WERI-Rb-1 (cell line): ENCODE measurements at regions not wholly inside any gene's neighbourhood (a gene's known extent, or its start where the extent isn't known, plus 50 kb on each side); places are given as distances from the start of the nearest gene placed in this dataset.

Experiments used
- DNase-seq: peaks from one replicate; pipeline ENCODE4 v3.0.0-alpha.2; 2020
- H3K27ac ChIP-seq: fragments of 250-450 bp; sonication (Bioruptor Pico); 2 replicates; pipeline ENCODE4 v1.5.1; 2020; ENCODE audit warnings: mild to moderate bottlenecking, moderate library complexity
- H3K27me3 ChIP-seq: fragments of 250-450 bp; sonication (Bioruptor Pico); 2 replicates; pipeline ENCODE4 v1.5.1; 2021; ENCODE audit warnings: mild to moderate bottlenecking, low read depth, moderate library complexity; ENCODE audit not compliant: insufficient read depth, severe bottlenecking
- H3K36me3 ChIP-seq: fragments of 250-450 bp; sonication (Bioruptor Pico); 2 replicates; pipeline ENCODE4 v1.5.1; 2020; ENCODE audit warnings: mild to moderate bottlenecking, moderate library complexity
- H3K4me3 ChIP-seq: 2 replicates; pipeline ENCODE4 v1.5.1; 2011; ENCODE audit warnings: low read depth, mild to moderate bottlenecking, control low read depth, low read length
- H3K9me3 ChIP-seq: fragments of 250-450 bp; sonication (Bioruptor Pico); 2 replicates; pipeline ENCODE4 v1.5.1; 2021; ENCODE audit warnings: mild to moderate bottlenecking, moderate library complexity; ENCODE audit not compliant: severe bottlenecking
- TF ChIP-seq, protein P1 (sequence below): IDR thresholded peaks from 2 replicates; pipeline ENCODE4 v1.5.1; 2011; ENCODE audit warnings: low read depth, mild to moderate bottlenecking, control low read depth, inconsistent platforms, low read length

DNA sequence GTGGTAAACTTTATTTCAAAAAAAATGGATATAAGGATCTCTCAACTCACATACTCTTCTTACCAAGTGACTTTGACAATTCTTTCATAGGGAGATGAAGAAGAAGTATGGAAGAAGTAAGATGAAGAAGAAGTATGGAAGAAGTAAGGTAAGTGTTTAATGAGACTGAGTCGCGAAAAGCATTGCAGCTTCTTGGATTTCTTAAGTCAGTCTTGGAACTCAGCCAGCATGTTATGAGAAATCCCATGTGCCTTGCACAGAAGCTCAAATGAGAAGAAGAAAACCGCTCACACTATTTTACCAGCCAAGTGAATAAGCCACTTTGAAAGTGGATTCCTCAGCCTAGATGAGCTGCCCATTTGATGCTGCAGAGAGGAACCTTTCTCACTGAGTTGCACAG, 332.0 kb upstream of the CCDC179 start:
- TF ChIP-seq, protein P1, sequence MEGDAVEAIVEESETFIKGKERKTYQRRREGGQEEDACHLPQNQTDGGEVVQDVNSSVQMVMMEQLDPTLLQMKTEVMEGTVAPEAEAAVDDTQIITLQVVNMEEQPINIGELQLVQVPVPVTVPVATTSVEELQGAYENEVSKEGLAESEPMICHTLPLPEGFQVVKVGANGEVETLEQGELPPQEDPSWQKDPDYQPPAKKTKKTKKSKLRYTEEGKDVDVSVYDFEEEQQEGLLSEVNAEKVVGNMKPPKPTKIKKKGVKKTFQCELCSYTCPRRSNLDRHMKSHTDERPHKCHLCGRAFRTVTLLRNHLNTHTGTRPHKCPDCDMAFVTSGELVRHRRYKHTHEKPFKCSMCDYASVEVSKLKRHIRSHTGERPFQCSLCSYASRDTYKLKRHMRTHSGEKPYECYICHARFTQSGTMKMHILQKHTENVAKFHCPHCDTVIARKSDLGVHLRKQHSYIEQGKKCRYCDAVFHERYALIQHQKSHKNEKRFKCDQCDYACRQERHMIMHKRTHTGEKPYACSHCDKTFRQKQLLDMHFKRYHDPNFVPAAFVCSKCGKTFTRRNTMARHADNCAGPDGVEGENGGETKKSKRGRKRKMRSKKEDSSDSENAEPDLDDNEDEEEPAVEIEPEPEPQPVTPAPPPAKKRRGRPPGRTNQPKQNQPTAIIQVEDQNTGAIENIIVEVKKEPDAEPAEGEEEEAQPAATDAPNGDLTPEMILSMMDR = no peak
- no peak for DNase-seq
- H3K9me3 ChIP-seq = no peaks in the 10 kb centered on the region
- H3K4me3 ChIP-seq = no peak overlapping the region
- H3K36me3 ChIP-seq = no peaks in the 10 kb centered on the region
- no peaks in the 10 kb centered on the region for H3K27me3 ChIP-seq
- H3K27ac ChIP-seq = no peak overlapping the region

- no peak overlapping the region for H3K27ac ChIP-seq
- H3K4me3 ChIP-seq = no peak overlapping the region
- DNase-seq = no peak
- H3K36me3 ChIP-seq = no peaks in the 10 kb centered on the region
- peaks cover 5% of the 10 kb centered on the region for H3K9me3 ChIP-seq
- H3K27me3 ChIP-seq = no peaks in the 10 kb centered on the region
- TF ChIP-seq, protein P1 = no peak
These were observed 341.8 kb upstream of the CCDC179 start for GRCh38 chr11:23201936-23202522.

DNA sequence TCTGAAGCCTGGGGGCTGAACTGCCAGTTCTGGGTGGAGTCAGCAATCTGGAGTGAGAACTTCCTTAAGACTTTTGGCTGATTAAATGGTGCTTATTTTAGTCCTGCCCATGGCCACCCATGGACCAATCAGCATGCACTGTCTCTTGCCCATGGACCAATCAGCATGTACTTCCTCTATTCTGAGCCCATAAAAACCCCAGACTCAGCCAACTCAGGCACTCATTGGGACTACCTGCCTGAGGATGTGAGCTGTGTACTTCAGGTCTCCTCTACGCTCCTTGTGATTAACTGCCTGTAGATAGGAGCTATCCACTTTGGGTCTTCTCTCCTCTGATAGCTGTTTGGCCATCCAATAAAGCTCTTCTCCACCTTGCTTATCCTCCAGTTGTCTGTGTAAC, 342.3 kb upstream of the CCDC179 start:
- DNase-seq = no peak
- Histone ChIP-seq H3K4me3 (no peak overlapping the region), H3K27me3 (no peaks in the 10 kb centered on the region), H3K27ac (no peak overlapping the region), H3K36me3 (no peaks in the 10 kb centered on the region), H3K9me3 (peaks cover 5% of the 10 kb centered on the region)
- TF ChIP-seq, protein P1 = no peak

DNA sequence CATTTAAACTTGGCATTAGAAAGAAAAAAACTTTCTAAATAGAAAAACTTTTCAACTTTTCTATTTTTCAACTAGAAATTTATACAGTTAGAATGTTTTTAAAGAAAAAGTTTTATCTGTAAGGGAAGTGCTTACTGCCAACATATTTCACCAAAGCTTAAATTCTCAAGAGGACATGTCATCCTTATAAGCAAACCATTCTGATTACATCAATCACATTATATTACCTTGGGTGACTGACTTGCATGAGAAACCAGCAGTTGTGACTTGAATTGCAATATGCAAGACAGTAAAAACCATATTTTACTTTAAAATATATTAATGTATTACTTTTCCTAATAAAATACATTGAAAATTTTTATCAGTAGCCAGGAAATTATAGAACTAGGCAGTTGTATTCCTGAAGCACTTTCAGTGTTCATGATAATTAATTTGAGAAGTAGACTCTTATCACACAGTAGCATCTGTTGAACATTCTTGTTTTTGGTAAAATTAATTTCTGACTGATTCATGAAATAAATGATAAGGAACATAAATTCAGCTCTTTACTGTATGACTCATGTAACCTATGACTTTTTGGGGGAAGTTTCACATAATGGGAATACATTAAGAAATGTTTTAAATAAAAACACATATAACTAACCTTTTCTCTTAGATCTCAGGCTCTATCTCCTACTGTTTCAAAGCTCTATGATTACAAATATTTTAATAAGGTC, 345.0 kb upstream of the CCDC179 start:
- no peak overlapping the region for H3K4me3 ChIP-seq
- DNase-seq = no peak
- H3K27me3 ChIP-seq = no peaks in the 10 kb centered on the region
- H3K9me3 ChIP-seq = peaks cover 5% of the 10 kb centered on the region
- TF ChIP-seq, protein P1 = no peak
- H3K27ac ChIP-seq = no peak overlapping the region
- no peaks in the 10 kb centered on the region for H3K36me3 ChIP-seq

DNA sequence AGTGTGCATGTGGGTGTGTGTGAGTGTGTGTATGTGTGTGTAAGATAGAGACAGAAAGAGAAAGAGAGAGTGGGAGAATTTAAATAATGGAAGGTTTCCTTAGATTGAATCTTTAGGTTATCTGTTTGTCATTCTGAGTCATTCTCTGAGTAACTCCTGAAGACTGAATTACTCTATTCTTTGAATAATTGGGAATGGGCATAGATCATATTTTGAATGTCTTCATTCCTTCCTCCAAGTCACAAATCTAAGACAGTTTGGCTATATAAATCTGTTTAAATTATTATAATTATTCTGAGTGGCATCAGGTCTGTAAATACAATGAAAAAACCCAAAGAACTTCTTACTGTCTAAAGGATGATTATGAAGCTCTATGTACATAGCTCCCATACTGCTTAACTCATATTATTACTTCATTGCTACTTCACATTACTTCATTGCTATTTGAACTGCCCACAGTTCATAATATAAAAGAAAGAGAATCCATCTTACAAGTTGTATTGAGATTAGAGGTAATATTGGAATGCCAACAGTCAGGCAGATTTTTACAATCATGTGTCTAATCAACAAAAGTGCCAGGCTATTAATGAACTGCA, 346.6 kb upstream of the CCDC179 start:
- no peak overlapping the region for H3K4me3 ChIP-seq
- DNase-seq = no peak
- no peaks in the 10 kb centered on the region for H3K27me3 ChIP-seq
- no peaks in the 10 kb centered on the region for H3K36me3 ChIP-seq
- TF ChIP-seq, protein P1 = no peak
- H3K9me3 ChIP-seq = peaks cover 5% of the 10 kb centered on the region
- H3K27ac ChIP-seq = no peak overlapping the region

DNA sequence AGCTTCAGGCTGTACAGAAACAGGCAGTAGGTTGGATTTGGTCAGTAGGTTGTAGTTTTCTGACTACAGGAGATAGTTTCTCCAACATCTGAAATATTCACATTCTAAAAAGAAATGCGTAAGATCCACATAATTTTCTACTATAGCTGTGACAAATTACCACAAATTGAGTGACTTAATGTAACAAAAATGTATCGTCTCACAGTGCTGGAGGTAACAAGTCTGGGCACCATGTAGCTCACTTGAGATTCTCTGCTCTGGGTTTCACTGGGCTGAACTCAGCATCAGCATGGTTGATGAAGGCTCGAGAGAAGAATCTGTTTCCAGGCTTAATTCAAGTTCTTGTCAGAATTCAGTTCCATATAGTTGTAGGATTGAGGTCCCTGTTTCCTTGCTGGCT, 350.9 kb upstream of the CCDC179 start:
- no peak overlapping the region for H3K27ac ChIP-seq
- no peak for DNase-seq
- H3K36me3 ChIP-seq = no peaks in the 10 kb centered on the region
- H3K9me3 ChIP-seq = no peaks in the 10 kb centered on the region
- no peak overlapping the region for H3K4me3 ChIP-seq
- TF ChIP-seq, protein P1 = no peak
- no peaks in the 10 kb centered on the region for H3K27me3 ChIP-seq
